B cell (primary cell): ENCODE measurements at regions not wholly inside any gene's neighbourhood (a gene's known extent, or its start where the extent isn't known, plus 50 kb on each side); places are given as distances from the start of the nearest gene placed in this dataset.
"Not testable (repeated sequence)": the region's sequence is repeated elsewhere in the genome, so short reads cannot be mapped to it uniquely, and the experiment has no call there.

ENCODE experiments used
- ATAC-seq: fragments of 200-7000 bp; cut with Tn5 transposase; one replicate; pipeline ENCODE4 v1.10.0; 2021; ENCODE audit warnings: low read depth, mild to moderate bottlenecking, moderate number of reproducible peaks, moderate library complexity
- CTCF ChIA-PET: fragments of 350-600 bp; sonication (Branson Sonifier 250); formaldehyde crosslinking; loops from one replicate; lab custom pipeline; 2021; ENCODE audit warnings: antibody characterized with exemption, inconsistent platforms; lab: Charles Lee
- POLR2A ChIA-PET: fragments of 350-600 bp; sonication (Branson Sonifier 250); formaldehyde crosslinking; loops from one replicate; lab custom pipeline; 2021; ENCODE audit warnings: antibody characterized with exemption; lab: Charles Lee
- DNase-seq: peaks from one replicate; pipeline ENCODE4 v3.0.0; 2013
- H2AFZ ChIP-seq: 2 replicates; pipeline ENCODE4 v1.6.1; 2012; ENCODE audit warnings: mild to moderate bottlenecking, low read depth, low read length; ENCODE audit not compliant: insufficient read depth, poor library complexity, severe bottlenecking
- H3K27ac ChIP-seq, 2 donors: 1 replicate in 1 of 2; 2 replicates in 1 of 2; pipeline ENCODE4 v1.5.1; 2012 to 2013; ENCODE audit warnings: low read length in 2 of 2, mild to moderate bottlenecking in 2 of 2, moderate library complexity in 1 of 2
- H3K27me3 ChIP-seq, 4 experiments: fragments of 200-600 bp in 1 of 4; sonication (generic) in 1 of 4; replicated peaks in 1 of 4; 1 replicate in 2 of 4; 2 replicates in 2 of 4; pipeline versions ENCODE4 v1.6.1 to v1.7.0; 2013 to 2016; ENCODE audit warnings: low read length in 3 of 4, mild to moderate bottlenecking in 2 of 4, mixed read lengths in 1 of 4, moderate library complexity in 1 of 4; ENCODE audit not compliant: insufficient read depth in 4 of 4, control insufficient read depth in 3 of 4; ENCODE audit errors: control extremely low read depth in 1 of 4
- H3K36me3 ChIP-seq, 2 experiments: replicated peaks in 1 of 2; 1 replicate in 1 of 2; 2 replicates in 1 of 2; pipeline versions ENCODE4 v1.6.1 to v1.7.1; 2013; ENCODE audit warnings: low read length in 1 of 2; ENCODE audit not compliant: insufficient read depth in 2 of 2, control insufficient read depth in 1 of 2; ENCODE audit errors: control extremely low read depth in 1 of 2, extremely low read depth in 1 of 2
- H3K4me1 ChIP-seq, 2 donors: fragments of 200-600 bp in 1 of 2; sonication (generic) in 1 of 2; 1 replicate in 1 of 2; 2 replicates in 1 of 2; pipeline versions ENCODE4 v1.5.1 to v1.6.1; 2013 to 2017; ENCODE audit warnings: low read length in 2 of 2; ENCODE audit not compliant: control insufficient read depth in 2 of 2, insufficient read depth in 2 of 2
- H3K4me2 ChIP-seq: replicated peaks from 2 replicates; pipeline ENCODE3; 2012; ENCODE audit warnings: mild to moderate bottlenecking, low read depth, low read length; ENCODE audit not compliant: poor library complexity, severe bottlenecking
- H3K4me3 ChIP-seq, 5 experiments: fragments of 200-600 bp in 1 of 5; sonication (generic) in 1 of 5; 1 replicate in 3 of 5; 2 replicates in 2 of 5; pipeline versions ENCODE4 v1.5.1 to v1.7.0; 2011 to 2016; ENCODE audit warnings: low read length in 4 of 5, mild to moderate bottlenecking in 4 of 5, low read depth in 2 of 5, control low read depth in 1 of 5, moderate library complexity in 1 of 5; ENCODE audit not compliant: insufficient read depth in 1 of 5; ENCODE audit errors: control extremely low read depth in 1 of 5, extremely low read depth in 1 of 5
- H3K79me2 ChIP-seq: fragments of 200-600 bp; sonication (generic); one replicate; pipeline ENCODE4 v1.6.0; 2016; ENCODE audit warnings: low read length; ENCODE audit not compliant: control insufficient read depth, insufficient read depth
- H3K9ac ChIP-seq: fragments of 200-600 bp; sonication (generic); 2 replicates; pipeline ENCODE4 v1.6.1; 2017; ENCODE audit warnings: mild to moderate bottlenecking, low read length, moderate library complexity
- H3K9me3 ChIP-seq, 3 donors: one replicate each; pipeline versions ENCODE4 v1.6.1 to v1.7.1; 2013; ENCODE audit warnings: low read length in 2 of 3; ENCODE audit not compliant: control insufficient read depth in 2 of 3, insufficient read depth in 1 of 3; ENCODE audit errors: control extremely low read depth in 1 of 3
- H4K20me1 ChIP-seq: 2 replicates; pipeline ENCODE4 v1.6.0; 2012; ENCODE audit warnings: mild to moderate bottlenecking, low read length; ENCODE audit not compliant: insufficient read depth, control insufficient read depth, poor library complexity, severe bottlenecking
- H3K27ac Mint-ChIP-seq: one replicate; pipeline ENCODE4 v1.8.0; 2021; ENCODE audit warnings: mixed read lengths
- H3K27me3 Mint-ChIP-seq: one replicate; pipeline ENCODE4 v1.8.0; 2021; ENCODE audit warnings: mixed read lengths
- H3K4me1 Mint-ChIP-seq: one replicate; pipeline ENCODE4 v1.8.0; 2021; ENCODE audit warnings: mixed read lengths
- H3K4me3 Mint-ChIP-seq: one replicate; pipeline ENCODE4 v1.8.0; 2021; ENCODE audit warnings: mixed read lengths
- H3K9me3 Mint-ChIP-seq: one replicate; pipeline ENCODE4 v1.8.0; 2022; ENCODE audit warnings: mixed read lengths; ENCODE audit not compliant: insufficient read depth
- EZH2 ChIP-seq: IDR thresholded peaks from 2 replicates; pipeline ENCODE4 v1.6.1; 2012; ENCODE audit warnings: borderline replicate concordance, low read depth, mild to moderate bottlenecking, moderate library complexity, low read length; ENCODE audit not compliant: insufficient read depth, poor library complexity, severe bottlenecking
- WGBS: methylation state at CpG from one replicate; pipeline ENCODE4 v1.1.5; 2013; ENCODE audit warnings: missing lambda C conversion rate; ENCODE audit not compliant: insufficient coverage; 5-methylcytosine and 5-hydroxymethylcytosine counted together
- intact Hi-C: fragments of 100-400 bp; cut with micrococcal nuclease; formaldehyde crosslinking; loops from one replicate; pipeline ENCODE4 v1.10.0; 2022
- TF ChIP-seq, protein P1 (sequence below): fragments of 200-600 bp; IDR thresholded peaks from one replicate; pipeline ENCODE4 v1.8.0; 2022; ENCODE audit warnings: antibody characterized with exemption, mild to moderate bottlenecking

DNA sequence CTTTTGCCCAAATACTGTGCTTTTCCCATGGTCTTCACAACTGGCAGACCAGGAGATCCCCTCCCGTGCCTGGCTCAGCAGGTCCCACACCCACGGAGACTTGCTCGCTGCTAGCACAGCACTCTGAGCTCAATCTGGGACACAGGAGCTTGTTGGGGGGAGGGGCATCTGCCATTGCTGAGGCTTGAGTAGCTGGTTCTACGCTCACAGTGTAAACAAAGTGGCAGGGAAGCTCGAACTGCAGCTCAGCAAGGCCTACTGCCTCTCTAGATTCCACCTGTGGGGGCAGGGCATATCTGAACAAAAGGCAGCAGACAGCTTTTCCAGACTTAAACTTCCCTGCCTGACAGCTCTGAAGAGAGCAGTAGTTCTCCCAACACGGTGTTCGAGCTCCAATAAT, 251.6 kb upstream of the PCDH18 start:
- H3K27ac ChIP-seq, H3K27me3 Mint-ChIP-seq, ATAC-seq, H3K9ac ChIP-seq, H3K4me1 Mint-ChIP-seq, H3K27ac Mint-ChIP-seq, CTCF ChIA-PET, H3K9me3 Mint-ChIP-seq, intact Hi-C loops, H3K27me3 ChIP-seq, H2AFZ ChIP-seq, H3K4me1 ChIP-seq, DNase-seq, H3K4me3 ChIP-seq, H3K79me2 ChIP-seq, H4K20me1 ChIP-seq, H3K9me3 ChIP-seq, H3K36me3 ChIP-seq, POLR2A ChIA-PET, H3K4me2 ChIP-seq, H3K4me3 Mint-ChIP-seq: not testable (repeated sequence)
- WGBS: 80% methylated on average over 7 of the region's 7 CpGs

DNA sequence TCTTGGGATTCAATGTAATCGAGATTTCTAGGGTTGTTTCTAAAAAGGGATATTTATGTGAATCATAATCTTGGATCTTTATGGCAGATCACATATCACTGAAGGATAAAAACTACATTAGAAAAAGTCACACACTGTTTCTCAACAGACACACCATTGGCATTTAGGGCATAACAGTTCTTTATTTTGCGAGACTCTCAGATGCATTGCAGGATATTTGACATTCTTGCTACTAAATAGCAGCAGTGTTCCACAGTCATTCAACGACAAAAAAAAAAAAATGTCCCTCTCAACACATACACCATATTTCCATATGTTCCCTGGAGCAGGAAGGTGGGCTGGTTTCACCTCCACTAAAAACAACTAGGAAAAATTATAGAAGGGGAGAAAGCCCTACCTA, 243.4 kb upstream of the PCDH18 start:
- CTCF ChIA-PET: no interaction called here
- no peaks in the 10 kb centered on the region for H3K27me3 ChIP-seq
- DNase-seq: no peak
- no peaks in the 10 kb centered on the region for H3K79me2 ChIP-seq
- Mint-ChIP-seq H3K4me1 (no peaks in the 10 kb centered on the region), H3K27me3 (no peaks in the 10 kb centered on the region), H3K27ac (no peak overlapping the region), H3K4me3 (no peak overlapping the region), H3K9me3 (no peaks in the 10 kb centered on the region)
- no peak overlapping the region for H3K4me2 ChIP-seq
- no peak overlapping the region for H3K27ac ChIP-seq
- no peak overlapping the region for H2AFZ ChIP-seq
- H4K20me1 ChIP-seq: no peaks in the 10 kb centered on the region
- TF ChIP-seq, protein P1, sequence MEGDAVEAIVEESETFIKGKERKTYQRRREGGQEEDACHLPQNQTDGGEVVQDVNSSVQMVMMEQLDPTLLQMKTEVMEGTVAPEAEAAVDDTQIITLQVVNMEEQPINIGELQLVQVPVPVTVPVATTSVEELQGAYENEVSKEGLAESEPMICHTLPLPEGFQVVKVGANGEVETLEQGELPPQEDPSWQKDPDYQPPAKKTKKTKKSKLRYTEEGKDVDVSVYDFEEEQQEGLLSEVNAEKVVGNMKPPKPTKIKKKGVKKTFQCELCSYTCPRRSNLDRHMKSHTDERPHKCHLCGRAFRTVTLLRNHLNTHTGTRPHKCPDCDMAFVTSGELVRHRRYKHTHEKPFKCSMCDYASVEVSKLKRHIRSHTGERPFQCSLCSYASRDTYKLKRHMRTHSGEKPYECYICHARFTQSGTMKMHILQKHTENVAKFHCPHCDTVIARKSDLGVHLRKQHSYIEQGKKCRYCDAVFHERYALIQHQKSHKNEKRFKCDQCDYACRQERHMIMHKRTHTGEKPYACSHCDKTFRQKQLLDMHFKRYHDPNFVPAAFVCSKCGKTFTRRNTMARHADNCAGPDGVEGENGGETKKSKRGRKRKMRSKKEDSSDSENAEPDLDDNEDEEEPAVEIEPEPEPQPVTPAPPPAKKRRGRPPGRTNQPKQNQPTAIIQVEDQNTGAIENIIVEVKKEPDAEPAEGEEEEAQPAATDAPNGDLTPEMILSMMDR: no peak
- TF ChIP-seq EZH2: no peak
- no peaks in the 10 kb centered on the region for H3K36me3 ChIP-seq
- no peak overlapping the region for H3K9ac ChIP-seq
- POLR2A ChIA-PET: no interaction called here
- intact Hi-C loops: no loop called here
- WGBS: 100% methylated on average over 1 of the region's 3 CpGs
- H3K4me1 ChIP-seq: no peaks in the 10 kb centered on the region
- H3K4me3 ChIP-seq: no peak overlapping the region
- no peaks in the 10 kb centered on the region for H3K9me3 ChIP-seq
- ATAC-seq: no peak
